Body of pancreas (tissue), 4 donors: ENCODE measurements at regions not wholly inside any gene's neighbourhood (a gene's known extent, or its start where the extent isn't known, plus 50 kb on each side); places are given as distances from the start of the nearest gene placed in this dataset.

ENCODE experiments used
- ATAC-seq: fragments of 150-250 bp; one replicate; pipeline ENCODE4 v1.9.1; 2016
- DNase-seq, 4 donors: peaks; one replicate each; pipeline ENCODE4 v3.0.0-alpha.2; 2019
- H3K27ac ChIP-seq, 4 donors: fragments of 200-600 bp; sonication (generic); 1 replicate in 3 of 4; 2 replicates in 1 of 4; pipeline versions ENCODE4 v1.5.1 to v1.6.1; 2016 to 2019; ENCODE audit warnings: mild to moderate bottlenecking in 1 of 4, mixed read lengths in 1 of 4, moderate library complexity in 1 of 4
- H3K27me3 ChIP-seq, 2 donors: fragments of 200-600 bp; sonication (generic); one replicate each; pipeline ENCODE4 v1.6.0; 2016; ENCODE audit warnings: mild to moderate bottlenecking in 1 of 2
- H3K36me3 ChIP-seq, 2 donors: fragments of 200-600 bp; sonication (generic); replicated peaks in 1 of 2; 2 replicates each; pipeline ENCODE4 v1.5.1; 2016; ENCODE audit warnings: low read depth in 2 of 2; ENCODE audit not compliant: insufficient read depth in 1 of 2
- H3K4me1 ChIP-seq: fragments of 200-600 bp; sonication (generic); one replicate; pipeline ENCODE4 v1.6.0; 2016
- H3K4me3 ChIP-seq, 2 donors: fragments of 200-600 bp; sonication (generic); 1 replicate in 1 of 2; 2 replicates in 1 of 2; pipeline ENCODE4 v1.5.1; 2016 to 2019
- H3K9me3 ChIP-seq, 3 donors: fragments of 200-600 bp; sonication (generic); 1 replicate in 2 of 3; 2 replicates in 1 of 3; pipeline ENCODE4 v1.5.1; 2016
- POLR2A ChIP-seq, 3 donors: fragments of 450-650 bp; IDR thresholded peaks; one replicate each; pipeline ENCODE4 v1.6.1; 2016; ENCODE audit warnings: antibody characterized with exemption in 3 of 3, mild to moderate bottlenecking in 2 of 3
- WGBS, 2 donors: methylation state at CpG; one replicate each; pipeline ENCODE4 v1.1.5; 2017; 5-methylcytosine and 5-hydroxymethylcytosine counted together
- intact Hi-C: fragments of 100-400 bp; cut with DNase I; formaldehyde crosslinking; loops from one replicate; pipeline ENCODE4 v1.15.1; 2023
- TF ChIP-seq, protein P1 (sequence below), 7 experiments: fragments of 450-650 bp in 4 of 7; fragments of 200-600 bp in 3 of 7; sonication (generic) in 3 of 7; IDR thresholded peaks; one replicate each; pipeline ENCODE4 v1.5.1; 2016 to 2019; ENCODE audit warnings: antibody characterized with exemption in 7 of 7

DNA sequence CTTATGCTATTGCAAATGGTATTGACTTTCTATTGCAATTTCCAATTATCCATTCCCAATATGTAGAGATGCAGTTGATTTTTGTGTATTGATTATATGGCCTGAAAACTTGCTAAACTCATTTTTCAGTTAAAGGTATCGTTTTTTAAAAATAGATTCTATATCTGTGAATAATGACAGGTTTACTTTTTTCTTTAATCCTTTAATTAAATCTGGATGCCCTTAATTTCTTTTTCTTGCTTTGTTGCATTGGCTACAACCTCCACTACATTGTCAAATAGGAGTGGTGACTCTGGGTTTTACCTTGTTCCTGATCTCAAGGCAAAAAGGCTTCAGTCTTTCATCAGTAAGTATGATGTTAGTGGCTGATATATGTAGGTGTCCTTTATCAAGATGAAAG, 522.4 kb downstream of the MATN1 start:
- DNase-seq (no peak), ATAC-seq (no peak)
- Histone ChIP-seq H3K27ac (no peak overlapping the region), H3K4me1 (no peaks in the 10 kb centered on the region), H3K36me3 (no peaks in the 10 kb centered on the region), H3K27me3 (no peaks in the 10 kb centered on the region), H3K4me3 (no peak overlapping the region), H3K9me3 (no peaks in the 10 kb centered on the region)
- TF ChIP-seq POLR2A (IDR thresholded peaks at IDR 0.05): no peak
- TF ChIP-seq, protein P1, sequence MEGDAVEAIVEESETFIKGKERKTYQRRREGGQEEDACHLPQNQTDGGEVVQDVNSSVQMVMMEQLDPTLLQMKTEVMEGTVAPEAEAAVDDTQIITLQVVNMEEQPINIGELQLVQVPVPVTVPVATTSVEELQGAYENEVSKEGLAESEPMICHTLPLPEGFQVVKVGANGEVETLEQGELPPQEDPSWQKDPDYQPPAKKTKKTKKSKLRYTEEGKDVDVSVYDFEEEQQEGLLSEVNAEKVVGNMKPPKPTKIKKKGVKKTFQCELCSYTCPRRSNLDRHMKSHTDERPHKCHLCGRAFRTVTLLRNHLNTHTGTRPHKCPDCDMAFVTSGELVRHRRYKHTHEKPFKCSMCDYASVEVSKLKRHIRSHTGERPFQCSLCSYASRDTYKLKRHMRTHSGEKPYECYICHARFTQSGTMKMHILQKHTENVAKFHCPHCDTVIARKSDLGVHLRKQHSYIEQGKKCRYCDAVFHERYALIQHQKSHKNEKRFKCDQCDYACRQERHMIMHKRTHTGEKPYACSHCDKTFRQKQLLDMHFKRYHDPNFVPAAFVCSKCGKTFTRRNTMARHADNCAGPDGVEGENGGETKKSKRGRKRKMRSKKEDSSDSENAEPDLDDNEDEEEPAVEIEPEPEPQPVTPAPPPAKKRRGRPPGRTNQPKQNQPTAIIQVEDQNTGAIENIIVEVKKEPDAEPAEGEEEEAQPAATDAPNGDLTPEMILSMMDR (IDR thresholded peaks at IDR 0.05): no peak
- WGBS, 2 donors: 20 to 29% methylated on average over 1 of the region's 1 CpG
- intact Hi-C loops: no loop called here

DNA sequence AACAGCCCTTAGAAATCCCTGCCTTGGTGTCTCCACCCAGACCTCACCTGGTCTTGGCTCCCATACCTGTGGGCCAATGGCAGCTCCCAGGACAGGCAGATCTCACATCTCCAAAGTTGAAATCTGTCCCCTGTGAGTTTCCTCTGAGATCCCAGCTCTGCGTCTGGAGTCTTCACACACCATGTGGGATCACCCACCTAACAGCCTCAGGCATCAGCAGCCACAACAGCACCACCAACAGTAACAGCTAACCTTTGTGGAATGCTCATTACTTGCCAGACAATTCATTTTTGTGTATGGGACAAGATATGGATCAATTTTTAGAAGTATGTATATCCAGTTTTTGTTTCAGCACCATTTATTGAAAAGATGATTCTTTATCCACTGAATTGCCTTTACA, 523.2 kb downstream of the MATN1 start:
- Histone ChIP-seq H3K4me3 (no peak overlapping the region), H3K36me3 (no peaks in the 10 kb centered on the region), H3K9me3 (no peaks in the 10 kb centered on the region), H3K27ac (no peak overlapping the region), H3K4me1 (no peaks in the 10 kb centered on the region), H3K27me3 (no peaks in the 10 kb centered on the region)
- intact Hi-C loops: no loop called here
- no peak for DNase-seq
- 38 to 56% methylated on average over 1 of the region's 1 CpG for WGBS, 2 donors
- no peak for ATAC-seq
- TF ChIP-seq POLR2A (IDR thresholded peaks at IDR 0.05): no peak
- TF ChIP-seq, protein P1 (IDR thresholded peaks at IDR 0.05): no peak

DNA sequence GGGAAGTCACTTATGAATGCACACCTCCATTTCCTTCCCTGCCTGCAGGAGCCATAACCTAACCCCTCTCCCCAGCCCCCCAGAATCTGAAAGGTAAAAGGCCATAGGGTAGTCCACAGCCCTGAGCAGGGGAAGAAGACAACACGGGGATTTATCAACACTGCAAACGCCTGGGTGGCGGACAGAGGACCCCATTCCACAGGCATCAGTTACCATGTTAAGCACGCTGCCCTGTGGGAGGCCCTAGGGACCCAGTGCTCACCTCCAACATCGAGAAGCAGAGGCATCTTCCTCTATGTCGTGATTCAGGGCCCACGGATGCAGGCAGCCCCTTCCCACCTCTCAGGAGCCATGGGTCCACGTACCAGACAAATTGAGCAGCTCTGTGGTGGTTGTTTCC, 523.8 kb downstream of the MATN1 start:
- Histone ChIP-seq H3K27me3 (no peaks in the 10 kb centered on the region), H3K4me1 (no peaks in the 10 kb centered on the region), H3K27ac (no peak overlapping the region), H3K4me3 (no peak overlapping the region), H3K9me3 (no peaks in the 10 kb centered on the region), H3K36me3 (no peaks in the 10 kb centered on the region)
- DNase-seq: no peak
- no peak for TF ChIP-seq POLR2A (IDR thresholded peaks at IDR 0.05)
- TF ChIP-seq, protein P1 (IDR thresholded peaks at IDR 0.05): no peak
- ATAC-seq: no peak
- 57 to 64% methylated on average over 4 to 8 of the region's 8 CpGs for WGBS, 2 donors
- intact Hi-C loops: no loop called here

DNA sequence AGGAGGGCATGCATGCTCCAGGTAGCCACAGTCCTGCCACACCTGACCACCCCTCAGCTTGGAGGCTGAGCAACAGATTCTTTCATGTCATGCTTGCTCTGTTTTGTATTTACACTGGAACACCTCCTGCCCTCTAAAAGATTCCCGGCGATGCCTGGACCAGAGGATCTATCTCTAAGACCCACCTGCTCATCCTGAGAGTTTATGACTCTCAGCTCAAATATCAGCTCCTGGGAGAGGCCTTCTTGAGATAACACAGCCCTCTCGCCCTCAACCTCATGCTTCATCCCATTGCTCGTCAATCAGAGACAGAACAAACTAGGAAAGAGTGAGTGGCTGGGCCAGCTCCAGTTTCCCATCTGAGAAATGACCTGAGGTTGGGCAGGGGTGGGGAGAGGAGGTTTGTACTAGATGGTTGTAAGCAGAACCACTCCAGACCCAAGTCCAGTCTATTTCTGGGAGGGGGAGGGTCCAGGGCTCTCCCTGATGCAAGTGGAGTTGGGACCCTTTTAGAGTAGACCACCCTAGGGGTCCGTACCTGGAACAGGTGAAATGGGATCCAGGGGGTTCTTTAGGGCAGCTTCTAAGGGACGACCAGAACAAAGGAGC, 524.5 kb downstream of the MATN1 start:
- Histone ChIP-seq H3K4me1 (no peaks in the 10 kb centered on the region), H3K9me3 (no peaks in the 10 kb centered on the region), H3K27ac (no peak overlapping the region), H3K36me3 (no peaks in the 10 kb centered on the region), H3K27me3 (no peaks in the 10 kb centered on the region), H3K4me3 (no peak overlapping the region)
- DNase-seq (no peak), ATAC-seq (no peak)
- TF ChIP-seq, protein P1 (IDR thresholded peaks at IDR 0.05): no peak
- no peak for TF ChIP-seq POLR2A (IDR thresholded peaks at IDR 0.05)
- intact Hi-C loops: no loop called here
- 34 to 41% methylated on average over 6 of the region's 6 CpGs for WGBS, 2 donors

DNA sequence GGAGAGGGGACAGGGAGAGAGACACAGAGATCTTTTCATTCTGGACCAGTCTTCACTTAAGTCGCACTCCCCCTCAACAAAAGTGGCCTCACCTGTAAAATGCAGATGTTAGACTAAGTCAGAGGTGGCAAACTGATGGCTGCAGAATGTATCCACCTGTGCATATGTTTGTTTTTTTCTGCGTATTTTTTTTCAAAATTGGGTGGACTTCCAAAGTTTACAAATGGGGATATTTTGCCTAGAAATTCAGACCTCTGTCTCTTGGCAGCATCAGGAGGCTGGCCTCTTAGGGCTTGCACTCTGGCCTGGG, 525.0 kb downstream of the MATN1 start:
- Histone ChIP-seq H3K9me3 (no peaks in the 10 kb centered on the region), H3K36me3 (no peaks in the 10 kb centered on the region), H3K4me1 (no peaks in the 10 kb centered on the region), H3K27me3 (no peaks in the 10 kb centered on the region), H3K27ac (no peak overlapping the region), H3K4me3 (no peak overlapping the region)
- TF ChIP-seq, protein P1 (IDR thresholded peaks at IDR 0.05): no peak
- no peak for TF ChIP-seq POLR2A (IDR thresholded peaks at IDR 0.05)
- ATAC-seq (no peak), DNase-seq (no peak)
- intact Hi-C loops: no loop called here
- 44 to 63% methylated on average over 2 of the region's 2 CpGs for WGBS, 2 donors
